22Rv1 (cell line): ENCODE measurements at regions not wholly inside any gene's neighbourhood (a gene's known extent, or its start where the extent isn't known, plus 50 kb on each side); places are given as distances from the start of the nearest gene placed in this dataset.

Experiments used
- H3K27ac ChIP-seq: fragments of 450-650 bp; 2 replicates; pipeline ENCODE4 v1.5.1; 2017
- CTCF ChIP-seq: fragments of 450-650 bp; IDR thresholded peaks from 2 replicates; pipeline ENCODE4 v1.5.1; 2017; ENCODE audit warnings: mild to moderate bottlenecking
- ZFX ChIP-seq: fragments of 450-650 bp; IDR thresholded peaks from 2 replicates; pipeline ENCODE4 v1.6.1; 2017; ENCODE audit warnings: antibody characterized with exemption, borderline replicate concordance

GRCh38 chr12:4168036-4168435 lies 105.5 kb upstream of the CCND2 start:
- H3K27ac ChIP-seq: no peak overlapping the region
- no peak for TF ChIP-seq CTCF
- TF ChIP-seq ZFX: no peak

- TF ChIP-seq CTCF (no peak), ZFX (no peak)
- H3K27ac ChIP-seq: no peak overlapping the region
These were observed 108.7 kb upstream of the CCND2 start for GRCh38 chr12:4164559-4165558.

- no peak for TF ChIP-seq CTCF
- no peak for TF ChIP-seq ZFX
These were observed 109.4 kb upstream of the CCND2 start for GRCh38 chr12:4164188-4164558.

GRCh38 chr12:4161718-4162117 lies 111.8 kb upstream of the CCND2 start:
- no peak for TF ChIP-seq ZFX
- no peak for TF ChIP-seq CTCF

More at GRCh38 chr12:4164188-4164558, 109.4 kb upstream of the CCND2 start:
- H3K27ac ChIP-seq: no peak overlapping the region

GRCh38 chr12:4160314-4161040 lies 113.1 kb upstream of the CCND2 start:
- H3K27ac ChIP-seq: no peak overlapping the region

More at GRCh38 chr12:4161718-4162117, 111.8 kb upstream of the CCND2 start:
- H3K27ac ChIP-seq: no peak overlapping the region

GRCh38 chr12:4159851-4160250 lies 113.7 kb upstream of the CCND2 start:
- no peak overlapping the region for H3K27ac ChIP-seq
- TF ChIP-seq CTCF (no peak), ZFX (no peak)

More at GRCh38 chr12:4160314-4161040, 113.1 kb upstream of the CCND2 start:
- TF ChIP-seq ZFX (no peak), CTCF (no peak)

GRCh38 chr12:4158306-4158705 lies 115.3 kb upstream of the CCND2 start:
- TF ChIP-seq CTCF: no peak
- TF ChIP-seq ZFX: no peak
- no peak overlapping the region for H3K27ac ChIP-seq
